ENCODE measurements at regions not wholly inside any gene's neighbourhood (a gene's known extent, or its start where the extent isn't known, plus 50 kb on each side); places are given as distances from the start of the nearest gene placed in this dataset.

DNA sequence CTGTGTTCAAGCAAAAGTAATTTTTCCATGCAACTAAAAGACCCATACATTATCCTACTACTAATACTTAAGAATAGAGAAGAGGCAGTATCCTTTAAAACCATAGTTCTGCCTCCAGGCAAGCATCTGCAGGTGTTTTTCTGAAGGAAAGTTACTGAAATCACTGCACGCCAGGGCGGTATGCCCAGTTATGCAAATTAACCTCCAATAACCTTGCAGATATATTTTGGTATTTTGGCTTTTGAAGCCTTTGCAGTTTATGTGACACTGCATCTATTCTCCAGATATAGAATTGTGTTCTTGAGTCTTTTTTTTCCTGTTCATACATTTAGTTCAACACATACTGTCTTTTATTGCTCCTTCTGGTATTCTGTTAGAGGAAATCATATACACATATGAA is 346.2 kb upstream of the PDGFD start:
- Histone ChIP-seq H3K4me2 (ENCODE audit: low read length) (no peak overlapping the region), H3K27ac (ENCODE audit: low read depth, low read length, poor library complexity, severe bottlenecking) (no peak overlapping the region), H3K36me3 (ENCODE audit: insufficient read depth, low read length) (no peaks in the 10 kb centered on the region), H4K20me1 (ENCODE audit: insufficient read depth, low read length) (no peaks in the 10 kb centered on the region), H3K9me2 (ENCODE audit: insufficient read depth, low read length) (no peaks in the 10 kb centered on the region), H3K4me1 (ENCODE audit: insufficient read depth, low read length, poor library complexity, severe bottlenecking) (no peaks in the 10 kb centered on the region), H3K4me3 (ENCODE audit: low read depth, low read length, poor library complexity, severe bottlenecking) (no peak overlapping the region), H3K9me3 (ENCODE audit: low read length) (no peaks in the 10 kb centered on the region), H3K79me2 (ENCODE audit: insufficient read depth, low read depth, low read length) (no peaks in the 10 kb centered on the region), H2AFZ (ENCODE audit: low read length) (no peak overlapping the region)
- intact Hi-C loops (cut with micrococcal nuclease; ENCODE audit: unreplicated experiment): no loop called here
- BruUV-seq (replicated peaks): no TSS peak
- POLR2A ChIA-PET: no interaction called here
- DNase-seq (ENCODE audit: low spot score): no peak
- TF ChIP-seq CTCF (conservative IDR thresholded peaks at IDR 0.05; ENCODE audit: low read length) (no peak), EZH2phosphoT487 (IDR thresholded peaks at IDR 0.05; ENCODE audit: borderline replicate concordance, low read depth, low read length) (no peak)
- CTCF ChIA-PET (ENCODE audit: unreplicated experiment): no interaction called here

DNA sequence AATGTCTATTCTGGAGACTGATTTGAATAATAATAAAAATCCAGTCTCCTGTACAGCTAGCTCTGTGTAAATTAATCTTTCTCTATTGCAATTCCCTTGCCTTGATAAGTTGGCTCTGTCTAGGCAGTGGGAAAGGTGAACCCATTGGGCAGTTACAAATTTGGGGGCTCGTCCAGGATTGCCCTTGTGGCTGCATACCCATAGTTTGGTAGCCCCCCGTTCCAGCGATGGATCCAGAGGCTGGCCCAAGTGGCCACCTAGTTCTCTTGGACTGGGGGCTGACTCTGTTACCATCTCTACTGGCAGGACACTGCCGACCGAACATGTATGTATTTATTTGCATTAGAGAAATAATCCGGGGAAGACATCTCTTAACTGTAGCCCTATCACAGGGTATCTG is 326.2 kb upstream of the PDGFD start:
- TF ChIP-seq CTCF (conservative IDR thresholded peaks at IDR 0.05; ENCODE audit: low read length) (no peak), EZH2phosphoT487 (IDR thresholded peaks at IDR 0.05; ENCODE audit: borderline replicate concordance, low read depth, low read length) (no peak)
- POLR2A ChIA-PET: no interaction called here

DNA sequence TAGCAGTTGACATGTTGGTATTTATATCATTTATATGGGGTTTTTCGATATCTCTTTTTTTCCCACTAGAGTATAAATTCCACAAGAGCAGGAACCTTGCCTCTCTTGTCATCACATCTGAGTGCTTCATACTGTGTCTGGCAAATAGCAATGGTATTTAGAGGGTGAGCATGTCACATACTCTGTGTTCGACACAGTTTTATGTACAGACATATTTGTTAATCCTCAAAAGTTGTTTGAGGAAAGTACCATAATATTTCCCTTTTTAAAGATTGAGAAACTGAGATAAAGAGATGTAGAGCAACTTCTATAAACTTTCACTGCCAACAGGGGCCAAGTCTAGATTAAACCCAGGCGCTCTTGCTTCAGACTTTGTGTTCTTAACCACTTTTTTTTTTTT is 324.6 kb upstream of the PDGFD start:
- Histone ChIP-seq H2AFZ (ENCODE audit: low read length) (no peak overlapping the region), H3K79me2 (ENCODE audit: insufficient read depth, low read depth, low read length) (no peaks in the 10 kb centered on the region), H3K9me2 (ENCODE audit: insufficient read depth, low read length) (no peaks in the 10 kb centered on the region), H3K9me3 (ENCODE audit: low read length) (0 out of 2 replicates have a peak, but pooled peaks cover 17% of the 10 kb centered on the region), H3K27ac (ENCODE audit: low read depth, low read length, poor library complexity, severe bottlenecking) (no peak overlapping the region), H4K20me1 (ENCODE audit: insufficient read depth, low read length) (no peaks in the 10 kb centered on the region), H3K4me1 (ENCODE audit: insufficient read depth, low read length, poor library complexity, severe bottlenecking) (no peaks in the 10 kb centered on the region), H3K4me2 (ENCODE audit: low read length) (no peak overlapping the region), H3K36me3 (ENCODE audit: insufficient read depth, low read length) (no peaks in the 10 kb centered on the region), H3K4me3 (ENCODE audit: low read depth, low read length, poor library complexity, severe bottlenecking) (no peak overlapping the region)
- ChIA-PET CTCF (ENCODE audit: unreplicated experiment) (no interaction called here), POLR2A (no interaction called here)
- TF ChIP-seq CTCF (conservative IDR thresholded peaks at IDR 0.05; ENCODE audit: low read length) (no peak), EZH2phosphoT487 (IDR thresholded peaks at IDR 0.05; ENCODE audit: borderline replicate concordance, low read depth, low read length) (no peak)
- no TSS peak for BruUV-seq (replicated peaks)
- DNase-seq (ENCODE audit: low spot score): no peak
- intact Hi-C loops (cut with micrococcal nuclease; ENCODE audit: unreplicated experiment): no loop called here

More for the DNA sequence above, 326.2 kb upstream of the PDGFD start:
- Histone ChIP-seq H2AFZ (ENCODE audit: low read length) (no peak overlapping the region), H3K36me3 (ENCODE audit: insufficient read depth, low read length) (no peaks in the 10 kb centered on the region), H4K20me1 (ENCODE audit: insufficient read depth, low read length) (no peaks in the 10 kb centered on the region), H3K4me3 (ENCODE audit: low read depth, low read length, poor library complexity, severe bottlenecking) (no peak overlapping the region), H3K4me1 (ENCODE audit: insufficient read depth, low read length, poor library complexity, severe bottlenecking) (no peaks in the 10 kb centered on the region), H3K9me2 (ENCODE audit: insufficient read depth, low read length) (no peaks in the 10 kb centered on the region), H3K4me2 (ENCODE audit: low read length) (no peak overlapping the region), H3K9me3 (ENCODE audit: low read length) (0 out of 2 replicates have a peak, but pooled peaks cover 17% of the 10 kb centered on the region), H3K79me2 (ENCODE audit: insufficient read depth, low read depth, low read length) (no peaks in the 10 kb centered on the region), H3K27ac (ENCODE audit: low read depth, low read length, poor library complexity, severe bottlenecking) (no peak overlapping the region)
- DNase-seq (ENCODE audit: low spot score): no peak
- CTCF ChIA-PET (ENCODE audit: unreplicated experiment): no interaction called here
- BruUV-seq (replicated peaks): no TSS peak
- intact Hi-C loops (cut with micrococcal nuclease; ENCODE audit: unreplicated experiment): no loop called here
